ENCODE measurements at regions not wholly inside any gene's neighbourhood (a gene's known extent, or its start where the extent isn't known, plus 50 kb on each side); places are given as distances from the start of the nearest gene placed in this dataset.
A peak's percentile ranks its signal among the peaks of the same experiment; 100 is the strongest.

GRCh38 chr11:45082744-45083543, 63.5 kb upstream of the PRDM11 start:
- Mint-ChIP-seq H3K4me3 (peak overlapping the region; percentile 74), H3K27me3 (no peaks in the 10 kb centered on the region), H3K9me3 (ENCODE audit: insufficient read depth) (no peaks in the 10 kb centered on the region), H3K27ac (peak overlapping the region; percentile 78), H3K4me1 (peaks cover 75% of the 10 kb centered on the region)
- peak overlapping the region; percentile 15 to 52 for H3K27ac ChIP-seq (ENCODE audit: low read length in 2 of 2)
- ATAC-seq (ENCODE audit: low read depth) (peak; percentile 78), DNase-seq (peak; percentile 78)
- 12% methylated on average over 7 of the region's 10 CpGs for WGBS (ENCODE audit: insufficient coverage)
- intact Hi-C loops (cut with micrococcal nuclease): loop anchor here (1.0 to 5.0 kb wide), 4 partner anchors 20 to 516 kb away; partner anchors contain the start of gene CD82
- POLR2A ChIA-PET: interaction anchor here (1.3 to 1.4 kb wide), 3 partner anchors 9 to 54 kb away, joined by 3 to 5 read pairs (median 3); no protein-coding TSS in a partner anchor
- peak overlapping the region; percentile 68 for H3K4me2 ChIP-seq (replicated peaks; ENCODE audit: low read depth, low read length, poor library complexity, severe bottlenecking)
- no peak for TF ChIP-seq CTCF (IDR thresholded peaks at IDR 0.05)
- TF ChIP-seq EZH2 (IDR thresholded peaks at IDR 0.05; ENCODE audit: borderline replicate concordance, insufficient read depth, low read depth, low read length, poor library complexity, severe bottlenecking): no peak
- H2AFZ ChIP-seq (ENCODE audit: insufficient read depth, low read depth, low read length, poor library complexity, severe bottlenecking): no peak overlapping the region
- H3K4me3 ChIP-seq (ENCODE audit: control extremely low read depth in 1 of 5, extremely low read depth in 1 of 5, insufficient read depth in 1 of 5, low read depth in 2 of 5, low read length in 4 of 5): peak overlapping the region in 1 of 5 experiments; percentile 35
- H3K36me3 ChIP-seq (replicated peaks in 1 of 2; ENCODE audit: control extremely low read depth in 1 of 2, control insufficient read depth in 1 of 2, extremely low read depth in 1 of 2, insufficient read depth in 2 of 2, low read length in 1 of 2): no peaks in the 10 kb centered on the region
- no peaks in the 10 kb centered on the region for H4K20me1 ChIP-seq (ENCODE audit: control insufficient read depth, insufficient read depth, low read length, poor library complexity, severe bottlenecking)
- H3K9ac ChIP-seq (ENCODE audit: low read length): peak overlapping the region; percentile 16
- CTCF ChIA-PET: interaction anchor here (0.7 to 7.4 kb wide), 10 partner anchors 9 to 145 kb away, joined by 3 to 41 read pairs (median 6); no protein-coding TSS in a partner anchor
- H3K79me2 ChIP-seq (ENCODE audit: control insufficient read depth, insufficient read depth, low read length): no peaks in the 10 kb centered on the region
- H3K9me3 ChIP-seq (ENCODE audit: control extremely low read depth in 1 of 3, control insufficient read depth in 2 of 3, insufficient read depth in 1 of 3, low read length in 2 of 3): peaks cover 0 to 8% (median 3%) of the 10 kb centered on the region in 3 donors
- H3K4me1 ChIP-seq (ENCODE audit: control insufficient read depth in 2 of 2, insufficient read depth in 2 of 2, low read length in 2 of 2): peaks cover 68 to 77% of the 10 kb centered on the region in 2 donors
- no peaks in the 10 kb centered on the region for H3K27me3 ChIP-seq (replicated peaks in 1 of 4; ENCODE audit: control extremely low read depth in 1 of 4, control insufficient read depth in 3 of 4, insufficient read depth in 4 of 4, low read length in 3 of 4)
